Mammary epithelial cell (primary cell): ENCODE measurements at regions not wholly inside any gene's neighbourhood (a gene's known extent, or its start where the extent isn't known, plus 50 kb on each side); places are given as distances from the start of the nearest gene placed in this dataset.

Source experiments
- CTCF ChIP-seq, 2 donors: IDR thresholded peaks in 1 of 2; conservative IDR thresholded peaks in 1 of 2; 2 replicates each; pipeline ENCODE4 v1.5.1; 2011 to 2012; ENCODE audit warnings: inconsistent platforms in 2 of 2, low read length in 2 of 2, mild to moderate bottlenecking in 2 of 2, control low read depth in 1 of 2, low read depth in 1 of 2; ENCODE audit not compliant: insufficient read depth in 1 of 2; ENCODE audit errors: extremely low read depth in 1 of 2
- EZH2 ChIP-seq: IDR thresholded peaks from 2 replicates; pipeline ENCODE4 v1.6.1; 2012; ENCODE audit warnings: low read length, inconsistent platforms, borderline replicate concordance

- no peak for TF ChIP-seq CTCF (conservative IDR thresholded peaks at IDR 0.05 in 1 of 2, IDR thresholded peaks at IDR 0.05 in 1 of 2; ENCODE audit: extremely low read depth in 1 of 2, insufficient read depth in 1 of 2, low read depth in 1 of 2, low read length in 2 of 2)
- no peak for TF ChIP-seq EZH2
These were observed 372.3 kb downstream of the DNAH5 start for GRCh38 chr5:13572163-13572562.
